GM12872 (cell line): ENCODE measurements at regions not wholly inside any gene's neighbourhood (a gene's known extent, or its start where the extent isn't known, plus 50 kb on each side); places are given as distances from the start of the nearest gene placed in this dataset.

Source experiments
- CTCF ChIP-seq: IDR thresholded peaks from 3 replicates; pipeline ENCODE4 v1.5.1; 2011; ENCODE audit warnings: low read depth, mild to moderate bottlenecking, low read length, moderate library complexity; ENCODE audit not compliant: insufficient read depth

GRCh38 chr16:76854234-76854633, 336.8 kb upstream of the MON1B start:
- TF ChIP-seq CTCF = no peak

- TF ChIP-seq CTCF = no peak
Measured at GRCh38 chr16:76856112-76856511, 334.9 kb upstream of the MON1B start.

GRCh38 chr16:76857402-76857801, 333.6 kb upstream of the MON1B start:
- TF ChIP-seq CTCF = no peak

- no peak for TF ChIP-seq CTCF
Measured at GRCh38 chr16:76862901-76863300, 328.1 kb upstream of the MON1B start.

GRCh38 chr16:76866994-76867393, 324.0 kb upstream of the MON1B start:
- no peak for TF ChIP-seq CTCF

GRCh38 chr16:76875898-76876297, 315.1 kb upstream of the MON1B start:
- TF ChIP-seq CTCF = no peak

GRCh38 chr16:76879420-76879819, 311.6 kb upstream of the MON1B start:
- TF ChIP-seq CTCF = no peak

- no peak for TF ChIP-seq CTCF
Measured at GRCh38 chr16:76882105-76882504, 308.9 kb upstream of the MON1B start.
